ENCODE measurements at regions not wholly inside any gene's neighbourhood (a gene's known extent, or its start where the extent isn't known, plus 50 kb on each side); places are given as distances from the start of the nearest gene placed in this dataset.

GRCh38 chr12:73017981-73018380 lies 745.8 kb downstream of the TRHDE start:
- TF ChIP-seq CTCF (IDR thresholded peaks at IDR 0.05; ENCODE audit: low read depth, low read length) = no peak
- POLR2A ChIA-PET = no interaction called here
- Histone ChIP-seq H3K27me3 (ENCODE audit: control insufficient read depth, insufficient read depth, low read length) (no peaks in the 10 kb centered on the region), H3K9me3 (ENCODE audit: control insufficient read depth, insufficient read depth, low read length) (peaks cover 16% of the 10 kb centered on the region; the same call in 1 of the 2 replicates), H3K27ac (ENCODE audit: low read depth, low read length) (no peak overlapping the region), H3K4me3 (ENCODE audit: low read depth, low read length) (no peak overlapping the region)
- DNase-seq (ENCODE audit: low read depth, low spot score) = no peak
- CTCF ChIA-PET = no interaction called here

DNA sequence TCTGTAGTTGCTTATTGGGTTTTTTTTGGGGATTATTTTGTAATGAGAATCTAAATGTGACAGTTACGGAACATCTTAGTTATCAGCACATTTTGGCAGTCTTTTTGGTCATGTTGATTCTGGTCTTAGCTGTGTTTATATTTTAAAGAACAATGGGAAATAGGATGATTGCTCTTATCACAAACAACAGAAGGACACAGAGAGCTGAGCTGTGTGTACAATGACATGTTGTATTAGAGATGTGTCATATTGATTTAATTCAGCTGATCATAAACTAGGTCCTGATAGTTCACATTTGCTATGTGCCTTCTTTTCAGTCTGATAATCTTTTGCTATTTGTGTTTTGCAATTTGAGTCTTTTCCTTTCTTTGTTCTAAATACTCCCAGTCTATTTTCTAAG lies 781.7 kb downstream of the TRHDE start:
- H3K4me3 ChIP-seq (ENCODE audit: low read depth, low read length) = no peak overlapping the region
- H3K9me3 ChIP-seq (ENCODE audit: control insufficient read depth, insufficient read depth, low read length) = peaks cover 12% of the 10 kb centered on the region
- CTCF ChIA-PET = no interaction called here
- no peak for DNase-seq (ENCODE audit: low read depth, low spot score)
- no peak overlapping the region for H3K27ac ChIP-seq (ENCODE audit: low read depth, low read length)
- TF ChIP-seq CTCF (IDR thresholded peaks at IDR 0.05; ENCODE audit: low read depth, low read length) = no peak
- POLR2A ChIA-PET = no interaction called here
- H3K27me3 ChIP-seq (ENCODE audit: control insufficient read depth, insufficient read depth, low read length) = no peaks in the 10 kb centered on the region

DNA sequence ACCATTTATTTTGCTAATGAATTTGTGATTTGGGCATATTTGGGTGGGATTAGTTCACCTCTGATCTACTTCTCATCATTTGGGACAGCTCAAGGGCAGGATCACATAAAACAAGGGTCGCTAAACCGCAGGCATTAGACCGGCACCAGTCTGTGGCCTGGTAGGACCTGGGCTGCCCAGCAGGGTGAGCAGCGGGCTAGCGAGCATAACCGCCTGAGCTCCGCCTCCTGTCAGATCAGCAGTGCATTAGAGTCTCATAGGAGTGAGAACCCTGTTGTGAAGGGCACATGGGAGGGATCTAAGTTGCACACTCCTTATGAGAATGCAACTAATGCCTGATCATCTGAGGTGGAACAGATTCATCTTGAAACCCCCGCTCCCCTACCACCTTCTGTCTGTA lies 785.3 kb downstream of the TRHDE start:
- Histone ChIP-seq H3K27me3 (ENCODE audit: control insufficient read depth, insufficient read depth, low read length) (no peaks in the 10 kb centered on the region), H3K27ac (ENCODE audit: low read depth, low read length) (no peak overlapping the region), H3K9me3 (ENCODE audit: control insufficient read depth, insufficient read depth, low read length) (peaks cover 16% of the 10 kb centered on the region), H3K4me3 (ENCODE audit: low read depth, low read length) (no peak overlapping the region)
- CTCF ChIA-PET = no interaction called here
- no peak for DNase-seq (ENCODE audit: low read depth, low spot score)
- POLR2A ChIA-PET = no interaction called here
- TF ChIP-seq CTCF (IDR thresholded peaks at IDR 0.05; ENCODE audit: low read depth, low read length) = no peak

GRCh38 chr12:73065913-73066312 lies 793.7 kb downstream of the TRHDE start:
- no peak for TF ChIP-seq CTCF (IDR thresholded peaks at IDR 0.05; ENCODE audit: low read depth, low read length)
- ChIA-PET POLR2A (no interaction called here), CTCF (no interaction called here)

DNA sequence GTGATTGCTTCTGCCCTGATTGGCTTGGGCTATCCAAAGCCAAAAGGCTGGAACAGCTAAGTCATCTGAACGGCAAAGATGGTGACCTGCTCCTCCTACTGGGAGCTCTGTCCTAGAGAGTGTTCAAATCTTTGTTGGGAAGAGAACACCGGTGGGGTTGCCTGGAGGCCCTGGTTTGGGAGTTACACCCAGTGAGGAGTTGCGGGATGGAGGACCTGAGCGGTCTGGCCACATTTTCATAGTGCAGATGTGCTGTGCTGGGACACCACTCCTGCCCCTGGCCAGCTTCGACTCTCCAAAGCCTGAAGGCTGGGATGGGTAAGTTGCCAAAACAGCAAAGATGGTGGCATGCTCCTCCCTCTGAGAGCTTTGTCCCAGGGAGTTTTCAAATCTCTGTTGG lies 795.4 kb downstream of the TRHDE start:
- ChIA-PET POLR2A (no interaction called here), CTCF (no interaction called here)
- DNase-seq (ENCODE audit: low read depth, low spot score) = no peak
- peaks cover 24% of the 10 kb centered on the region for H3K9me3 ChIP-seq (ENCODE audit: control insufficient read depth, insufficient read depth, low read length)
- TF ChIP-seq CTCF (IDR thresholded peaks at IDR 0.05; ENCODE audit: low read depth, low read length) = no peak
- no peaks in the 10 kb centered on the region for H3K27me3 ChIP-seq (ENCODE audit: control insufficient read depth, insufficient read depth, low read length)
- H3K4me3 ChIP-seq (ENCODE audit: low read depth, low read length) = no peak overlapping the region
- H3K27ac ChIP-seq (ENCODE audit: low read depth, low read length) = no peak overlapping the region

More at GRCh38 chr12:73065913-73066312, 793.7 kb downstream of the TRHDE start:
- Histone ChIP-seq H3K4me3 (ENCODE audit: low read depth, low read length) (no peak overlapping the region), H3K27me3 (ENCODE audit: control insufficient read depth, insufficient read depth, low read length) (no peaks in the 10 kb centered on the region), H3K27ac (ENCODE audit: low read depth, low read length) (no peak overlapping the region), H3K9me3 (ENCODE audit: control insufficient read depth, insufficient read depth, low read length) (peaks cover 15% of the 10 kb centered on the region)
- DNase-seq (ENCODE audit: low read depth, low spot score) = no peak

All from AG04450 (cell line).